A673 (cell line): ENCODE measurements at regions not wholly inside any gene's neighbourhood (a gene's known extent, or its start where the extent isn't known, plus 50 kb on each side); places are given as distances from the start of the nearest gene placed in this dataset.

ENCODE experiments used
- EZH2 ChIP-seq: fragments of 200-600 bp; sonication (generic); IDR thresholded peaks from 2 replicates; pipeline ENCODE4 v1.6.1; 2017; ENCODE audit warnings: borderline replicate concordance, low read depth, mild to moderate bottlenecking, mixed read lengths, antibody characterized with exemption, low read length; ENCODE audit not compliant: poor library complexity, severe bottlenecking
- TF ChIP-seq, protein P1 (sequence below): fragments of 300-800, 200-600 bp; sonication (generic); conservative IDR thresholded peaks from 2 replicates; pipeline ENCODE4 v1.5.1; 2017; ENCODE audit warnings: low read depth, mild to moderate bottlenecking, antibody characterized with exemption, low read length, moderate library complexity, mixed read lengths

GRCh38 chr7:26930845-26931244 lies 66.5 kb upstream of the SKAP2 start:
- TF ChIP-seq, protein P1, sequence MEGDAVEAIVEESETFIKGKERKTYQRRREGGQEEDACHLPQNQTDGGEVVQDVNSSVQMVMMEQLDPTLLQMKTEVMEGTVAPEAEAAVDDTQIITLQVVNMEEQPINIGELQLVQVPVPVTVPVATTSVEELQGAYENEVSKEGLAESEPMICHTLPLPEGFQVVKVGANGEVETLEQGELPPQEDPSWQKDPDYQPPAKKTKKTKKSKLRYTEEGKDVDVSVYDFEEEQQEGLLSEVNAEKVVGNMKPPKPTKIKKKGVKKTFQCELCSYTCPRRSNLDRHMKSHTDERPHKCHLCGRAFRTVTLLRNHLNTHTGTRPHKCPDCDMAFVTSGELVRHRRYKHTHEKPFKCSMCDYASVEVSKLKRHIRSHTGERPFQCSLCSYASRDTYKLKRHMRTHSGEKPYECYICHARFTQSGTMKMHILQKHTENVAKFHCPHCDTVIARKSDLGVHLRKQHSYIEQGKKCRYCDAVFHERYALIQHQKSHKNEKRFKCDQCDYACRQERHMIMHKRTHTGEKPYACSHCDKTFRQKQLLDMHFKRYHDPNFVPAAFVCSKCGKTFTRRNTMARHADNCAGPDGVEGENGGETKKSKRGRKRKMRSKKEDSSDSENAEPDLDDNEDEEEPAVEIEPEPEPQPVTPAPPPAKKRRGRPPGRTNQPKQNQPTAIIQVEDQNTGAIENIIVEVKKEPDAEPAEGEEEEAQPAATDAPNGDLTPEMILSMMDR: no peak
- TF ChIP-seq EZH2: no peak
